Left lung (tissue), 4 donors: ENCODE measurements at regions not wholly inside any gene's neighbourhood (a gene's known extent, or its start where the extent isn't known, plus 50 kb on each side); places are given as distances from the start of the nearest gene placed in this dataset.
A peak's percentile ranks its signal among the peaks of the same experiment; 100 is the strongest.

Experiments
- ATAC-seq: fragments of 200-7000 bp; cut with Tn5 transposase; one replicate; pipeline ENCODE4 v1.9.1; 2020; ENCODE audit warnings: moderate library complexity
- DNase-seq, 4 donors: peaks; one replicate each; pipeline ENCODE4 v3.0.0-alpha.2; 2013 to 2020
- H3K27ac ChIP-seq, 2 donors: fragments of 200-600 bp; sonication (generic) in 1 of 2; one replicate each; pipeline versions ENCODE4 v1.5.0 to v1.8.0; 2020 to 2021
- H3K27me3 ChIP-seq, 2 donors: fragments of 200-600 bp; sonication (generic) in 1 of 2; one replicate each; pipeline versions ENCODE4 v1.5.0 to v1.8.0; 2020 to 2021
- H3K36me3 ChIP-seq, 2 donors: fragments of 200-600 bp; sonication (generic) in 1 of 2; one replicate each; pipeline versions ENCODE4 v1.5.0 to v1.8.0; 2020 to 2021
- H3K4me1 ChIP-seq, 2 donors: fragments of 200-600 bp; one replicate each; pipeline ENCODE4 v1.8.0; 2021
- H3K4me3 ChIP-seq, 2 donors: fragments of 200-600 bp; sonication (generic) in 1 of 2; one replicate each; pipeline versions ENCODE4 v1.5.0 to v1.8.0; 2020 to 2021; ENCODE audit warnings: mild to moderate bottlenecking in 1 of 2
- H3K9me3 ChIP-seq, 2 donors: fragments of 200-600 bp; sonication (generic) in 1 of 2; one replicate each; pipeline versions ENCODE4 v1.5.0 to v1.8.0; 2020 to 2021
- intact Hi-C, 2 donors: fragments of 100-400 bp; cut with DNase I; formaldehyde crosslinking; loops; one replicate each; pipeline versions ENCODE4 v1.11.2 to v1.14.2; 2022
- TF ChIP-seq, protein P1 (sequence below), 2 donors: fragments of 200-600 bp; sonication (generic) in 1 of 2; IDR thresholded peaks; one replicate each; pipeline versions ENCODE4 v1.5.0 to v1.8.0; 2021; ENCODE audit warnings: antibody characterized with exemption in 2 of 2
- donor health status: DM: no; HTN: yes; CAD: no.
- donor health status: DM: no; HTN: no; CAD: no.

DNA sequence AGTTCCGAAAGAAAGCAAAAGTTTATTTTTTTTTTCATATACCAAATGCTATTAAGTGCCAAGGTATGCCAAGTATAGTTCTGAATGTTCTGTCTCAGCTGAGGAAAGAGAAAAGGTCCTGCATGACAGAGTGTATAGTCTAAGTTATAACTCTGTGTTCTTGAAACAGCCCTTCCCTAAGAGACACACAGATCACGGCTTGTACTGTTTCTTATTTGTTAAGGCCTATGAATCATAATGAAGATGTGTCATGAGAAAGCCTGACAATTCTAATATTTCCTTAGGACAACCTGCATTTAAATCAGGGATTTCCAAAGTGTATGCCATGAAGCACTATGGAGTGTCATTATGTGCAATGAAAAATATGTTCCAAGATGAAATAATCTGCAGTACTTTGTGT, 538.7 kb upstream of the CDH4 start:
- H3K4me1 ChIP-seq: no peaks in the 10 kb centered on the region
- DNase-seq: no peak
- peaks cover 0 to 6% of the 10 kb centered on the region in 2 donors for H3K27me3 ChIP-seq
- ATAC-seq: no peak
- no peak overlapping the region for H3K4me3 ChIP-seq
- no peaks in the 10 kb centered on the region for H3K9me3 ChIP-seq
- intact Hi-C loops: no loop called here
- H3K27ac ChIP-seq: no peak overlapping the region
- H3K36me3 ChIP-seq: no peaks in the 10 kb centered on the region
- TF ChIP-seq, protein P1, sequence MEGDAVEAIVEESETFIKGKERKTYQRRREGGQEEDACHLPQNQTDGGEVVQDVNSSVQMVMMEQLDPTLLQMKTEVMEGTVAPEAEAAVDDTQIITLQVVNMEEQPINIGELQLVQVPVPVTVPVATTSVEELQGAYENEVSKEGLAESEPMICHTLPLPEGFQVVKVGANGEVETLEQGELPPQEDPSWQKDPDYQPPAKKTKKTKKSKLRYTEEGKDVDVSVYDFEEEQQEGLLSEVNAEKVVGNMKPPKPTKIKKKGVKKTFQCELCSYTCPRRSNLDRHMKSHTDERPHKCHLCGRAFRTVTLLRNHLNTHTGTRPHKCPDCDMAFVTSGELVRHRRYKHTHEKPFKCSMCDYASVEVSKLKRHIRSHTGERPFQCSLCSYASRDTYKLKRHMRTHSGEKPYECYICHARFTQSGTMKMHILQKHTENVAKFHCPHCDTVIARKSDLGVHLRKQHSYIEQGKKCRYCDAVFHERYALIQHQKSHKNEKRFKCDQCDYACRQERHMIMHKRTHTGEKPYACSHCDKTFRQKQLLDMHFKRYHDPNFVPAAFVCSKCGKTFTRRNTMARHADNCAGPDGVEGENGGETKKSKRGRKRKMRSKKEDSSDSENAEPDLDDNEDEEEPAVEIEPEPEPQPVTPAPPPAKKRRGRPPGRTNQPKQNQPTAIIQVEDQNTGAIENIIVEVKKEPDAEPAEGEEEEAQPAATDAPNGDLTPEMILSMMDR (IDR thresholded peaks at IDR 0.05): no peak

DNA sequence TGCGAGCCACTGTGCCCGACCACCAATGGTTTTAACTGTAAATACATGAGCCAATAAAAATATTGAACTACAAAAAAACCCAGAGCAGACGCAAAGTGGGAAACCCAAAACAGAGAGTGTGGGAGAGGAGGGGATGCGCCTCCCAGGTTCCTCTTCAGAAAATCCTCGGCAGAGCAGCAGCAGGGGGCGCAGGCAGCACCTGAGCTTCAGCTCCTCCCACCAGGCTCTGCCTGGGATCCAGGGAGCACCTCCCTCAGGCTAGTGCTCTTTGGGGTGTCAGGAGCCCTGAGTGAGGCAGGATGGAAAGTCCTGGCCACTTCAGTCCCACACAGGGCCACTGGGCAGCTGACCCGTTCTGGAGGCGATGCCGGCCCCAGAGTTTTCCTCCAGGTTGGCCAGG, 536.9 kb upstream of the CDH4 start:
- no peak overlapping the region for H3K27ac ChIP-seq
- no peaks in the 10 kb centered on the region for H3K9me3 ChIP-seq
- ATAC-seq (no peak), DNase-seq (no peak)
- TF ChIP-seq, protein P1 (IDR thresholded peaks at IDR 0.05): no peak
- intact Hi-C loops: no loop called here
- no peaks in the 10 kb centered on the region for H3K4me1 ChIP-seq
- H3K4me3 ChIP-seq: no peak overlapping the region
- no peaks in the 10 kb centered on the region for H3K36me3 ChIP-seq
- H3K27me3 ChIP-seq: peaks cover 0 to 14% of the 10 kb centered on the region in 2 donors

DNA sequence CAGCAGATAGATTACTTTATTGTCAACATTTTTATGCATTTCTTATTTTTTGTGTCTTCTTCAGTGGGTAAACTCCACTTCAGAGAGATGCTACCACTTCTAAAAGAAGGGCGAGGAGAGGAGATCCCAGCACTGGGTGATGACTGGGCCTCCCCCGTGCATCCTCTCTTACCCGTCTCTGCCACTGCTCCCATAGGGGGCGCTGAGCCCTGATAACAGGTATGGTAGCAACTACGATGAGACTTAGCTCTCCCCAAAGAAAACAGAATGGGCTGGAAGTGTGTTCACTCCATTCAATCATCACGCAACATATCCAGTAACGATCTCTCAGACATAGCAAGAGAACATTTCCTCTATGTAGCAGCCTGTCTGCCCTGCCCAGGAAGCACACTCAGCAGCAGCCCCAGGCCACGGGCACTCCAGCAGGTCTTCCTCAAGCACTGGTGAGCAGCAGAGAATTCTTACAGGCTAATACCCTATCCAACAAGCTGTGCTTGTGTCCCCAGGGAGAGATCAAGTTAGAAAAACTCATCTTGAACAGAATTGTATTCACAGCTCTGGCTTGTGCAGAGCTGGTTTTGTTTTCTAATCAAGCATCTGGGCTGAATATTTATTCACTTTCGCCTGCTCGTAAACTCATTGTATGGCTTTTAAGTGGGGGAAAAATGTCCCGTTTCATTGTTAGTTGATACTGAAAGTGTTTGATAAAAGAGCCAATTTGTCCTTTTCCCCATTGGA, 533.1 kb upstream of the CDH4 start:
- TF ChIP-seq, protein P1 (IDR thresholded peaks at IDR 0.05): no peak

DNA sequence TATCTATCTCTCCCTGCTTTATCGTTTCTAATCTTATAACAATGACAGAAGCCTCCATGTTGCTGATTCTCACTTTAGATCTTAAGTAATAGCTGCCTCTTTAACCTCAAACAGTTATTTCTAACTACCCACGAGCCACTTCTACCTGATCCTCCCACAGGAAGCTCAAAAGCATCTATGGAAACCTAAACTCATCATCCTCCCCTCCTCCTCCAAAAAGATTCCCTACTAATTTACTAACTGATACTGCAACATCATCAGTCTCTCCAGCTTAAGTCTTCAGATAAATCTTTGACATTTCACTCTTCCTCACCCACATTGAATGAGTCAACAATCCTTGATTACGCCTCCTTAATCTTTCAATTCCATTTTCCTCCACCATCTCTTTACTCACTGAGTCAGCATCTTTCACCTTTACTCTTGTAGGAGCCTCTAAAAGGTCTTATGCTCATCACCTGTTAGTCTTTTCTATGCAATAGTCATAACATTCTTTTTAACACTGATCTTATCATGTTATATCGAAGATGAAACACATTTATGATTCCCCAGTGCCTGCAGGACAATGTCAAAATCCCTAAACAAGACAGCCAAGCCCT, 526.7 kb upstream of the CDH4 start:
- intact Hi-C loops: no loop called here
- TF ChIP-seq, protein P1 (IDR thresholded peaks at IDR 0.05): no peak
- no peak overlapping the region for H3K27ac ChIP-seq
- no peaks in the 10 kb centered on the region for H3K27me3 ChIP-seq
- DNase-seq: no peak
- no peaks in the 10 kb centered on the region for H3K4me1 ChIP-seq
- H3K9me3 ChIP-seq: peaks cover 0 to 9% of the 10 kb centered on the region in 2 donors
- no peak for ATAC-seq
- no peak overlapping the region for H3K4me3 ChIP-seq
- H3K36me3 ChIP-seq: no peaks in the 10 kb centered on the region

More for the DNA sequence above, 533.1 kb upstream of the CDH4 start:
- Histone ChIP-seq H3K27ac (no peak overlapping the region), H3K36me3 (no peaks in the 10 kb centered on the region), H3K4me3 (no peak overlapping the region), H3K27me3 (peaks cover 0 to 16% of the 10 kb centered on the region in 2 donors), H3K9me3 (no peaks in the 10 kb centered on the region), H3K4me1 (no peaks in the 10 kb centered on the region)
- peak; percentile 13 for ATAC-seq
- intact Hi-C loops: no loop called here
- DNase-seq: peak in 1 of 4 donors; percentile 0

DNA sequence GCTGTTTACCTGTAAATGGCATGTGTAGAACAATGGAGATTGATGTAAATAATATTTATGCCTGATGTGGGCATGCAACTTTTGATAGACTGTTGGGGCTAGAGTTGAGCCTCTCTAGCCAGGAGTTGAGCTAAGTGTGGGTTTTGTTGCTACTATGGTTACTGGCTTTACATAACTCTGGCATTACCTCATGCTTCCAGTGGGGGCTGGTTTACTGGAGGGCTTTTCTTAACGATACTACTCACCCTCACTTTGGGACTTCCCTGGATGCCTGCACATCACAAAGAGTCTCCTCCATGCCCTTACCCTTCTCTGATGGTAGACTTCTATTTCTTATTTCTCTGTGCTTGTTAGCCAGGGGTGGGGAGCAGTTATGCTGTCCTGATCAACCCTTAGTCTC, 524.6 kb upstream of the CDH4 start:
- Histone ChIP-seq H3K4me1 (no peaks in the 10 kb centered on the region), H3K4me3 (no peak overlapping the region), H3K9me3 (peaks cover 0 to 9% of the 10 kb centered on the region in 2 donors), H3K27me3 (no peaks in the 10 kb centered on the region), H3K36me3 (no peaks in the 10 kb centered on the region), H3K27ac (no peak overlapping the region)
- no peak for DNase-seq
- intact Hi-C loops: no loop called here
- TF ChIP-seq, protein P1 (IDR thresholded peaks at IDR 0.05): no peak
- no peak for ATAC-seq
